HG03159 (cell line): ENCODE measurements at regions not wholly inside any gene's neighbourhood (a gene's known extent, or its start where the extent isn't known, plus 50 kb on each side); places are given as distances from the start of the nearest gene placed in this dataset.
"Not testable (repeated sequence)": the region's sequence is repeated elsewhere in the genome, so short reads cannot be mapped to it uniquely, and the experiment has no call there.

Experiments
- ATAC-seq: cut with Tn5 transposase; IDR thresholded peaks from one replicate; pipeline ENCODE4 v1.9.1; 2021; ENCODE audit warnings: mild to moderate bottlenecking, moderate library complexity; ENCODE audit not compliant: unreplicated experiment

DNA sequence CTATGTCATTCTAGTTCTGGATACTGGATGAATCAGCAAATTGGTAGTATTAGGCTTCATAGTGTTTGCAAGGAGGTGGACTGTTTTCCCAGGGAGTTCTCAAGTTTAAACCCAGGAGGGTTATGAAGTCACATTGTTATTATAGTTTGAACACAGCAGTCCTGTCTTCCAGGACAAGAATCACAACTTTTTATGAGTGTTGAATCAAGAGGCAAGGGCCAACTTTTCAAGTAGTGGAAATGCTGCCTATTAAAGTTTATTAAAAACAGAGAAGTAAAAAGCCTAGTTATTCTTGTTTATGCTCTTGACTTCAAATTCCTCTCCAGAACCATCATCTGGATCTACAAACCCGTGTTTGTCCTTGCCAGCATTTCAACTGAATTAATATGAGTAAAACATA, 86.3 kb upstream of the GOT2 start:
- no peak for ATAC-seq

DNA sequence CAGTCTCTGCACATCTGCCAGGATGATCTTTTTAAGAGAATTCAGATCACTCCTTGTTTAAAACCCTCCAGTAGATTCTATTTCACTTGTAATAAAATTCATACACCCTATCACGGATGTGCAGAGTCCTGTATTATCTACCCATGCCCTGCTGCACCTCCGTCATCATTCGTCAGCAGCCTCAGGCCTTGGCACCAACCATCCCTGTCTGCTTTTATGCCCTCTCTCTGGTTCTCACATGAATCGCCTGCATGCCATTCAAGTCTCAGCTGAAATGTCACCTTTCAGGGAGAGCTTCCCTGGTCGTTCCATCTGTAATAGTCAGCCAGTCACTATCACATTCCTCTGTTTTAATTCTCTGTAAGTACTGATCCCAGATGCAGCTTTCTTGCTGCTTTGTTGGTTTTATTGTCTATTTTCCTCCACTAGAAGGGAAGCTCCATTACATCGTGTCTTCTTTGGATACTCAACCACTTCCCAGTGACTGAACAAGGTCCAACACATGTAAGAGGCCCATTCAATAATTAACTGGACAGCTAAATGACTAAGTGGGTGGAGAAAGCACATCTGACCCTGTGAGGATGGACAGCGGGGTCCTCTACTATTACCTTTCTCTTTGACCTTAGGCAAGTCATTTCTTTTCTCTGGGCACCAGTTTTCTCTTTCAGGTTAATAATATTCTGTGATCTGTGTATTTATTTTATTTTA, 81.2 kb upstream of the GOT2 start:
- no peak for ATAC-seq

DNA sequence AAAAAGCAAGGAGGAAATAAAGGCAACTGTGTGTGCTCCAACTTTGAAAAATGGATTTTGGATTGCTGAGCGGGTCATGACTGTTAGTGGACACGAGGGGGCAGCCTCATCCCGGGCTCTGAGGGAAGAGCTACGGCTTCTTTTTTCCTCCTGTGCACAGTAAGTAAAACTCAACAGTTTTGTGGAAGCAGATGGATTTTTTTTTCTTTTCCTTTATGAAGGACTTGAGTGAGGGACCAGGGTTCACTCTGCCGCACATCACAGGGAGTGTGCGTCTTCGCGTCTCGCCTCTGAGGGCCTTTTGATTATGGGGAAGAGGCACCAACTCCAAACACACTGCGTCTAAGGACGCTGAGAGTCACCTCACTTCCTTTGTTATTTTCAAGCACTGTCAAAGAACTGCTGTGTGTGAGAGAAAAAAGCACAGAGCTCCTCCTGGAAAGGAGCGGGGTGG, 80.3 kb upstream of the GOT2 start:
- peak; percentile 89 for ATAC-seq

DNA sequence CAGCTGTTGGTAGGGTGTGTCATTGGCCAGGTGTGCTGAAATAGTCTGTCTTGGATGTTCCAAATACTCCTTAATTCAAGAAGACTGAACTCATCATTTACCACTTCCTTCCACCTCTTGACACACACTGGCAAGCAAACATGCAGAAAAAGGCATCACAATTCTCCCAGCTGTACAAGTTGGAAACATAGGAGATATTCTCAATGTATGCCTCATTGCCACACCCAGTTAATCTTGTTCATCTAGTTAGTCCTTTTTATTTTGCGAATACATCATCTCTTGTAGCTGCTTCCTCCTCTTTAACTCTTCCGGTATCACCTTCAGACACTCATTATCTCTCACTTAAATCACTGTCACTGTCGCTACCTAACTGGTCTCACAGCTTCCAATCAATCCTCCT, 75.1 kb upstream of the GOT2 start:
- no peak for ATAC-seq

DNA sequence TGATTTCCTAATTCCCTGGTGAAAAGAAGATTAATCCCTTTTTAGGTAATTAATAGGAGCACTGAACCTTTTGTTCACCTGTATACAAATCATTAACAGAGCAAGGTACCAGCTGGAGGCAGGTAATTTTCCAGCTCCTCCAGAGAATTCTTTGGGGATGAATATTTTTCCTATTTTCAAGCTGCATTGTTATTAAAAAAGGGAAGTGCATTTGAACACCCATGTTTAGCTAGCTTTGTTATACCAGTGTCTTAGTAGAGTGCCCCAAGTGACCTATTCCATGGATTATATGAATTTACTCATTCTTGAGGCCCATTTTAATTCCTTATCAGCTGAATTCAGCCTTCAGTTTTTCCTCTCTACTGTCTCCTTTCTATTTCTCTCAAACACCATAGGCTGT, 73.2 kb upstream of the GOT2 start:
- ATAC-seq = no peak

DNA sequence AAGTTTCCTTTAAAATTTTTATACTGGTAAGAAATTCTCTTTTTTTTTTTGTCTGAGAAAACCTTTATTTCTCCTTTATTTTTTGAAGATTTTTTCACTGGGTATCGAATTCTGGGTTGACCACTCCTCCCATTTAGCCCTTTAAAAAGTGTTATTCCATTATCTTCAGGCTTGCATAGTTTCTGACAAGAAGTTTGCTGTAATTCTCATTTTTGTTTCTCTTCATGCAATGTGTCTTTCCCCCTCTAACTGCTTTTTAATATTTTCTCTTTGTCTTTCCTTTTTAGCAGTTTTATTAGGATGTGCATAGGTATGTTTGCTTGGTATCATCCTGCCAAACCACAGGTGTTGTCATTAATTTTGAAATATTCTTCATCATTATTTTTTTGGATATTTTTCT, 67.7 kb upstream of the GOT2 start:
- ATAC-seq = no peak

DNA sequence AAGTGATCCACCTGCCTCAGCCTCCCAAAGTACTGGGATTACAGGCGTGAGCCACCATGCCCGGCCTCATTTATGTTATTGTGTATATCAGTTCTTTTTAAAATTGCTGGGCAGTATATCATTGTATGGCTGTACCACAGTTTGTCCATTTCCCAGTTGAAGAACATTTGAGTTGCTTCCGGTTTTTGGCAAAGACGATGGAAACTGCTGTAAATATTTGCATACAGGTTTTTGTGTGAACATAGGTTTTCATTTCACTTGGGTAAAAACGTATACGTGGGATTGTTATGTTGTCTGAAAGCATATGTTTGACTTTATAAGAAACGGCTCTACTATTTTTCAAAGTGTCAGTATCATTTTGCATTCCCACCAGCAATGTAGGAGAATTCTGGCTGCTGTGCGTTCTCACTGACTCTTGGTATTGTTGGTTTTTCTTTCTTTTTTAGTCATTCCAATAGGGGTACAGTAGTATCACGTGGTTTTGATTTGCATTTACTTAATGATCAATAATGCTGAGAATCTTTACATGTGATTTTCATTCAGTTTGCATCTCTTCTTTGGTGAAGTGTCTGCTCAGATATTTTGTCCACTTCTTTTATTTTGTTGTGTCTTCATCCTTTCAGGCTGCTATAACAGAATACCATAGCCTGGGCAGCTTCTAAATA, 63.2 kb upstream of the GOT2 start:
- ATAC-seq = no peak

DNA sequence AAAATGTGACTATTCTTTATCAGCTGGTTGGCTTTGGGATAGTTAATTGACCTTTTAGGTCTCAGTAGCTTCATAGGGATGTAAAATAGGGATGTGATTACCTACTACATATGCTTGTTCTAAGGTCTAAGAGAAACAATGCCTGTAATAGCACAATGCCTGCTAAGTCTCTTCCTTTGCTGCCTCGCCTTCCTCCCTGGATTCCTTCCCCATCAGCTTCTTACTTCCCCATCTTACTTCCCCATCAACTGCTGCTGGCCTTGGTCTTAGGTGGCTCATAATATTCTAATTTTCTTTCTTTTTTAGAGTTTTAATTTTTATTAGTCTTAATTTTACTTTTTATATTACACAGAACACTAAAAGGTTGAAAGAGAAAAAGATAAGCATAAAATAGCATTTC, 59.2 kb upstream of the GOT2 start:
- ATAC-seq = no peak

DNA sequence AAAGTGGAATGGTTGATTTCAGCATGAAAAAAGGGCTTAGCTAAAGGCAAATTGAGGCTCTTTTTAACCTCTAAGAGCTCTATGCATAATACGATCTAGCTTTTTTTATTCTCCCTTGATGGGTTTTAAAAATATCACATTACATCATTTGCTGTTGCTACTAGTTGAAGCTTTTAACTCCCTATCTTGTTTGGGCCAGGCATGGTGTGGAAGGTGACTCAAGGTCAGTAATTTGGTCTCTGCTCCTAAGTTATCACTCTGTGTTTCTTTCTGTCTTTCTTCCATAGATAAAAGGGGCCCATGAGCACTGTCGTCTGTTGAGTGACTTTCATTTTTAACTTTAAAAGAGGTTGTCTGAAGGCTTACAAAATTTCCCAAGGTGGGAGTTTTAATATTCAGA, 58.1 kb upstream of the GOT2 start:
- ATAC-seq = no peak

DNA sequence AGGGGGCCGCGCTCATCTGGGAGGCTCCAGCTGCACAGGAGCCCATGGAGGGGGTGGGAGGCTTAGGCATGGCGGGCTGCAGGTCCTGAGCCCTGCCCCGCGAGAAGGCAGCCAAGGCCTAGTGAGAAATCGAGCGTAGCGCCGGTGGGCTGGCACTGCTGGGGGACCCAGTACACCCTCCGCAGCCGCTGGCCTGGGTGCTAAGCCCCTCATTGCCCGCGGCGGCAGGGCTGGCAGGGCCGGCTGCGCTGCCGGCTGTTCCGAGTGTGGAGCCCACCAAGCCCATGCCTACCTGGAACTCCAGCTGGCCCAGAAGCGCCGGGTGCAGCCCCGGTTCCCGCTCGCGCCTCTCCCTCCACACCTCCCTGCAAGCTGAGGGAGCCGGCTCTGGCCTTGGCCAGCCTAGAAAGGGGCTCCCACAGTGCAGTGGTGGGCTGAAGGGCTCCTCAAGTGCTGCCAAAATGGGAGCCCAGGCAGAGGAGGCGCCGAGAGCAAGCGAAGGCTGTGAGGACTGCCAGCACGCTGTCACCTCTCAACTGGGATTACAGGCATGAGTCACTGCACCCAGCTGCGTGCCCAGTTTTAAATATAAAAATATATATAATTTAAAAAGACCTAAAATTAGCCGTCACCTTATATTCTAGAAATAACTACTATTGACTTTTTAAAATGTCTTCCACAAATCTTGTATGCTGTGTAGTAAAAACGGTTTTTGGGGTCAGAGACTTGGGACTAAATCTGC, 56.9 kb upstream of the GOT2 start:
- ATAC-seq = not testable (repeated sequence)

DNA sequence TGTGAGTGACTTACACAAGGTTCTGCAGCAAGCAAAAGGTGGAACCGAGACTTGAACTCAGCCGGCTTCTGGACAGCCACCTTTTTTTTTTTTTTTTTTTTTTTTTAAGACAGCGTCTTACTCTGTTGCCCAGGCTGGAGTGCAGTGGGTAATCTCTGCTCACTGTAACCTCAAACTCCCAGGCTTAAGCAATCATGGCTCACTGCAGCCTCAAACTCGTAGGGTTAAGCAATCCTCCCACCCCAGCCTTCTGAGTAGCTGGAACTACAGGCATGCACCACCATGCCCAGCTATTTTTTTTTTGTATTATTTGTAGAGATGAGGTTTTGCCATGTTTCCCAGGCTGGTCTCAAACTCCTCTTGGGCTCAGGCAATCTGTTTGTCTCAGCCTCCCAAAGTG, 55.2 kb upstream of the GOT2 start:
- ATAC-seq = no peak
